ENCODE measurements at regions not wholly inside any gene's neighbourhood (a gene's known extent, or its start where the extent isn't known, plus 50 kb on each side); places are given as distances from the start of the nearest gene placed in this dataset.

GRCh38 chr2:121095257-121096080, 189.5 kb downstream of the TFCP2L1 start:
- H3K4me1 ChIP-seq (ENCODE audit: low read depth, poor library complexity, severe bottlenecking) = no peaks in the 10 kb centered on the region
- H3K4me3 ChIP-seq (IDR thresholded peaks at IDR 0.05; ENCODE audit: insufficient read depth, low read depth, low read length) = no peak overlapping the region
- no peaks in the 10 kb centered on the region for H4K20me1 ChIP-seq (ENCODE audit: insufficient read depth)
- no peak overlapping the region for H2AFZ ChIP-seq (ENCODE audit: low read depth)
- no peak overlapping the region for H3K4me2 ChIP-seq
- no peaks in the 10 kb centered on the region for H3K79me2 ChIP-seq (ENCODE audit: insufficient read depth, low read depth)
- no peaks in the 10 kb centered on the region for H3K36me3 ChIP-seq (ENCODE audit: insufficient read depth)
- no peaks in the 10 kb centered on the region for H3K27me3 ChIP-seq (ENCODE audit: insufficient read depth, low read depth)
- H3K27ac ChIP-seq = no peak overlapping the region
- TF ChIP-seq CTCF (conservative IDR thresholded peaks at IDR 0.05; ENCODE audit: low read depth, low read length) = no peak
- H3K9ac ChIP-seq = no peak overlapping the region

- Histone ChIP-seq H3K36me3 (ENCODE audit: insufficient read depth) (no peaks in the 10 kb centered on the region), H2AFZ (ENCODE audit: low read depth) (no peak overlapping the region), H3K9ac (no peak overlapping the region), H3K4me2 (no peak overlapping the region), H4K20me1 (ENCODE audit: insufficient read depth) (no peaks in the 10 kb centered on the region), H3K4me3 (IDR thresholded peaks at IDR 0.05; ENCODE audit: insufficient read depth, low read depth, low read length) (no peak overlapping the region), H3K4me1 (ENCODE audit: low read depth, poor library complexity, severe bottlenecking) (no peaks in the 10 kb centered on the region), H3K27me3 (ENCODE audit: insufficient read depth, low read depth) (no peaks in the 10 kb centered on the region), H3K27ac (no peak overlapping the region), H3K79me2 (ENCODE audit: insufficient read depth, low read depth) (no peaks in the 10 kb centered on the region)
- no peak for TF ChIP-seq CTCF (conservative IDR thresholded peaks at IDR 0.05; ENCODE audit: low read depth, low read length)
Observed at GRCh38 chr2:121096611-121097010, 188.4 kb downstream of the TFCP2L1 start.

GRCh38 chr2:121098556-121098955, 186.4 kb downstream of the TFCP2L1 start:
- no peak overlapping the region for H2AFZ ChIP-seq (ENCODE audit: low read depth)
- H3K9ac ChIP-seq = no peak overlapping the region
- H3K4me2 ChIP-seq = no peak overlapping the region
- H3K4me3 ChIP-seq (IDR thresholded peaks at IDR 0.05; ENCODE audit: insufficient read depth, low read depth, low read length) = no peak overlapping the region
- H3K27ac ChIP-seq = no peak overlapping the region
- no peaks in the 10 kb centered on the region for H4K20me1 ChIP-seq (ENCODE audit: insufficient read depth)
- H3K4me1 ChIP-seq (ENCODE audit: low read depth, poor library complexity, severe bottlenecking) = no peaks in the 10 kb centered on the region
- TF ChIP-seq CTCF (conservative IDR thresholded peaks at IDR 0.05; ENCODE audit: low read depth, low read length) = no peak
- no peaks in the 10 kb centered on the region for H3K27me3 ChIP-seq (ENCODE audit: insufficient read depth, low read depth)
- no peaks in the 10 kb centered on the region for H3K36me3 ChIP-seq (ENCODE audit: insufficient read depth)
- H3K79me2 ChIP-seq (ENCODE audit: insufficient read depth, low read depth) = no peaks in the 10 kb centered on the region

GRCh38 chr2:121099329-121100290, 185.4 kb downstream of the TFCP2L1 start:
- no peak for TF ChIP-seq CTCF (conservative IDR thresholded peaks at IDR 0.05; ENCODE audit: low read depth, low read length)
- H3K79me2 ChIP-seq (ENCODE audit: insufficient read depth, low read depth) = no peaks in the 10 kb centered on the region
- no peak overlapping the region for H3K9ac ChIP-seq
- no peaks in the 10 kb centered on the region for H3K4me1 ChIP-seq (ENCODE audit: low read depth, poor library complexity, severe bottlenecking)
- no peak overlapping the region for H3K27ac ChIP-seq
- H3K27me3 ChIP-seq (ENCODE audit: insufficient read depth, low read depth) = no peaks in the 10 kb centered on the region
- H3K36me3 ChIP-seq (ENCODE audit: insufficient read depth) = no peaks in the 10 kb centered on the region
- no peak overlapping the region for H3K4me2 ChIP-seq
- no peaks in the 10 kb centered on the region for H4K20me1 ChIP-seq (ENCODE audit: insufficient read depth)
- H2AFZ ChIP-seq (ENCODE audit: low read depth) = no peak overlapping the region
- no peak overlapping the region for H3K4me3 ChIP-seq (IDR thresholded peaks at IDR 0.05; ENCODE audit: insufficient read depth, low read depth, low read length)

All from KMS-11 (cell line).